Suprapubic skin (tissue), 3 donors: ENCODE measurements at regions not wholly inside any gene's neighbourhood (a gene's known extent, or its start where the extent isn't known, plus 50 kb on each side); places are given as distances from the start of the nearest gene placed in this dataset.

Source experiments
- CTCF ChIP-seq, 2 donors: fragments of 200-600 bp in 1 of 2; fragments of 450-650 bp in 1 of 2; sonication (generic) in 1 of 2; IDR thresholded peaks; one replicate each; pipeline ENCODE4 v1.5.1; 2016 to 2019; ENCODE audit warnings: antibody characterized with exemption in 2 of 2, mild to moderate bottlenecking in 1 of 2, moderate library complexity in 1 of 2
- POLR2AphosphoS5 ChIP-seq, 3 donors: sonication (generic); formaldehyde crosslinking; IDR thresholded peaks; one replicate each; pipeline ENCODE4 v1.6.1; 2017; ENCODE audit warnings: antibody characterized with exemption in 3 of 3

- TF ChIP-seq CTCF (IDR thresholded peaks at IDR 0.05), result no peak
- no peak for TF ChIP-seq POLR2AphosphoS5 (IDR thresholded peaks at IDR 0.05)
Measured at GRCh38 chr12:69030321-69030720, 97.3 kb upstream of the CPM start.
